ENCODE measurements at regions not wholly inside any gene's neighbourhood (a gene's known extent, or its start where the extent isn't known, plus 50 kb on each side); places are given as distances from the start of the nearest gene placed in this dataset.
"Not testable (repeated sequence)": the region's sequence is repeated elsewhere in the genome, so short reads cannot be mapped to it uniquely, and the experiment has no call there.

DNA sequence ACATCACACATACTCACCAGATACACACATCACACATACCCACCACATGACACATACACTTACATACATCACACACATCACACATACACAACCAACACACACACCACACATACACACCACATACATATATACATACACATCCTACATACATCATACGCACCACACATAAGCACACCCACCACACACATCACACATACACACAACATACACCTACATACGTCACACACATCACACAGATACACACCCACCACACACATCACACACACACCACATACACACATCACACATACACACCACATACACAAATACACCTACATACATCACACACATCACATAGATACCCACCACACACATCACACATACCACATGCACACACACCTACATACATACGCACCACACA is 158.4 kb downstream of the NDUFA10 start:
- no peak for DNase-seq (ENCODE audit: low read depth in 3 of 3, low spot score in 2 of 3)

DNA sequence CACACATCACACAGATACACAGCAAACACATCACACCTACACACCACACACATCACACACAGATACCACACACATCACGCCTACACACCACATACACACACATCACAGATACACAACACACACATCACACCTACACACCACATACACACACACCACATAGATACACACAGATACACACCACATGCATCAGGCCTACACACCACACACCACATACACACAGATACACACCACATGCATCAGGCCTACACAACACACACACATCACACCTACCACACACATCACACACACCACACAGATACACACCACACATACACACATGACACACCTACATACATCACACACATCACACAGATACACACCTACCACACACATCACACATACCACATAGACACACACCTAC is 158.8 kb downstream of the NDUFA10 start:
- no peak for DNase-seq (ENCODE audit: low read depth in 3 of 3, low spot score in 2 of 3)

DNA sequence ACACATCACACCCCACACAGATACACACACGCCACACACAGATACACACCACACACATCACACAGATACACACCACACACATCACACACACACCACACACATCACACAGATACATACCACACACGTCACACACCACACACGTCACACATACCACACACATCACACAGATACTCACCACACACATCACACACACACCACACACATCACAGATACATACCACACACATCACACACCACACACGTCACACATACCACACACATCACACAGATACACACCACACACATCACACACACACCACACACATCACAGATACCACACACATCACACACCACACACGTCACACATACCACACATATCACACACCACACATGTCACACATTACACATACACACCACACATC is 159.3 kb downstream of the NDUFA10 start:
- DNase-seq (ENCODE audit: low read depth in 3 of 3, low spot score in 2 of 3): not testable (repeated sequence)

DNA sequence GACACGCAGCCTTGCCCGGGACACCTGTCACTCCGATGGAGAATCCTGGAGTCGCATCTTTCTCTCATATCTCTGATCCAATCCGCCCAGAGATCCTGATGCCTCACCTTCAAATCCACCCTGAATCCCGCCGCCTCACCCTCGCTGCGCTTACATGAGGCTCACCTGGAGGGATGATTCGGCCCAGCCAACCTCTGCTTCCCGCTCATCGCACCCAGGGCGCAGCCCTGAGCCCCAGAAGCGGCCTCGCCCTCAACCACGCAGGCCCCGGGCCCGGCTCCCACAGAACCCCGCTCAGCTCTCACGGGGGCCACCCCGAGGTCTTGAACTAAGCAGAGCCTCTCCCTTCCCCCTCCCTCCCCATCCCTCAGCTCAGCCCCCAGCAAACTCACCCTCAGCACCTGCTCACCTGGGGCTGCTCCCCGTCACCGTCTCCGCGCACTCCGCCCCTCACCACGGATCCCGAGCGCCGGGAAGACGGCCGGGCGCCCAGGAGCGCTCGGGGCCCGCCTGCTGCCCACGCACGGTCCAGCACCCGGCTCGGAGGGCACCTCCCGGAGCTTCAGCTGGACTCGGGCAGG is 160.0 kb downstream of the NDUFA10 start:
- no peak for DNase-seq (ENCODE audit: low read depth in 3 of 3, low spot score in 2 of 3)

DNA sequence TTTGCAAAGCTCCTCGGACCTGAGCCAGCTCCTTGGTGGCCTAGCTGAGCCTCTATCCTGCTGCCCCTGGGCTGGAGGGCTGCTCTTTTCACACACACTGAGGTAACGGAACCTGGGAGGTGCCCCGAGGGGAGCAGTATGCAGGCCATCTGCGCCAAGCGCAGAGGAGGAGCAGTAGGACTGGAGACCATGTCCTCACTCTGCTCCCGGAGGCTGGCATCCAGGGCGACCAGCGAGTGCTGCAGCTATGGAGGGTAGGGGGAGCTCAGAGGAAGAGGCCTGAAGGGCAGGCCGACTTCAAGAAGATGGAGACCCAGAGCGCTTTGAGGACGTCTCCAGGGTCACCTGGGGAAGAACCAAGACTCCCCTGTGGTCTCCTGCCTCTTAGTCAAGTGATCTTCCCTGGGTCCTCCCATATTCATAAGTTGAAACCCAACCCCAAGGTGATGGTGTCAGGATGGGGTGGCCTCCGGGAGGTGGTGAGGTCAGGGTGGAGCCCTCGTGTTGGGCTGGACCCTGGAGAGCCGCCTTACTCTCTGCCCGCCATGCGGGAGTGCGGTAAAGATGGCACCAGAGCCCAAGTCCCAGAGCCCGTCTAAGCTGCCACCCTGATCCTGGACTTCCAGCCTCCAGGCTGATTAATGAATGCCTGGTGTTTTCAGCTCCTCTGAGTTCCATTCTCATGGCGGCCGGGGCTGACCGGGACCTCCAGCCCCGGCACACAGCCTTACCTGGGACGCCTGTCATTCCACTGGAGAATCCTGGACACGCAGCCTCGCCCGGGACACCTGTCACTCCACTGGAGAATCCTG is 160.7 kb downstream of the NDUFA10 start:
- no peak for DNase-seq (ENCODE audit: low read depth in 3 of 3, low spot score in 2 of 3)

DNA sequence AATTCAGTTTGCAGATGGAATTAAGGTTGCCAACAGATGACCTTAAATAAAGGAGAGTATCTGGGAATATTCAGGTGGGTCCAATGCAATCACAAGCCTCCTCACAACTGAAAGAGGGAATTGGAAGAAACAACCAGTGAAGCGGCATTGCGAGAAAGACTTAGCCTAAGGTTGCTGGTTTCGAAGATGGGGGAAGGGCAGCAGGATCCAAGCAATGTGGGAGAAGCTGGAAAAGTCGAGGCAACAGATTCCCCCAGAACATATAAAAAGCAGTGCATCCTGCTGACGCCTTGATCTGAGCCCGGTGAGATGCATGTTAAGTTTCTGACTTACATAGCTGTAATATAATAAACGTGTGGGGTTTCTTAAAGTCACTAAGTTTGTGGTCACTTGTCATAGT is 162.5 kb downstream of the NDUFA10 start:
- no peak for DNase-seq (ENCODE audit: low read depth in 3 of 3, low spot score in 2 of 3)

DNA sequence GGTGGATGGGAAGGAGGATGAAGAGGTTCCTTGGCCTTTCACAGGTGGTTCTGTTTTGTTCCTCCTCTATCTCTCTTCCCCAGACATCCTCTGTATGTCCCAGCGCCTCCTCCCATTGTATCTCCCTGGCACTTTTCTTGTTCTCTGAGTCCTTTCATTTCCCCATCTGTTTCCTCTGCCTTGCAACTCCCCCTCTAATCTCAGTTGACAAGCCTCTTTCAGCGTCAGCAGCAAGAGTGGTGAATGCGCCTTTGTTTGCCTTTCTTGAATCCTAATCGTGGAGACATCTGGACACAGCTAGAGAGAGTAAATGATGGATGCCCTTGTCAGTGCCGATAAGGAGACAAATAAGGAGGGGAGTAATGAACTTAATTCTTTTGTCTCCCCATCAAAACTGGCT is 167.0 kb downstream of the NDUFA10 start:
- DNase-seq (ENCODE audit: low read depth in 3 of 3, low spot score in 2 of 3): no peak

DNA sequence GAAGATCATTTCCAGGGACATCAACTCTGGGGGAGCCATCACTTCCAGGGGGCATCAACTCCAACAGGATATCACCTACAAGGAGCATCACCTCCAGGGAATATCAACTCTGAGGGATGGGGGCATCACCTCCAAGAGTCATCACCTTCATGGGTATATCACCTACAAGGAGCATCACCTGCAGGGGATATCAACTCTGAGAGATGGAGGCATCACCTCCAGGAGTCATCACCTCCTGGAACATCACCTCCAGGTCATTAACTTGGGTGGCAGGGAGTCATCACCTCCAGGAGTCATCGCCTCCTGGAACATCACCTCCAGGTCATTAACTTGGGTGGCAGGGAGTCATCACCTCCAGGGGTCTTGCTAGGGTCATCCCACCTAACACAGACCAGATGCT is 167.6 kb downstream of the NDUFA10 start:
- DNase-seq (ENCODE audit: low read depth in 3 of 3, low spot score in 2 of 3): no peak

DNA sequence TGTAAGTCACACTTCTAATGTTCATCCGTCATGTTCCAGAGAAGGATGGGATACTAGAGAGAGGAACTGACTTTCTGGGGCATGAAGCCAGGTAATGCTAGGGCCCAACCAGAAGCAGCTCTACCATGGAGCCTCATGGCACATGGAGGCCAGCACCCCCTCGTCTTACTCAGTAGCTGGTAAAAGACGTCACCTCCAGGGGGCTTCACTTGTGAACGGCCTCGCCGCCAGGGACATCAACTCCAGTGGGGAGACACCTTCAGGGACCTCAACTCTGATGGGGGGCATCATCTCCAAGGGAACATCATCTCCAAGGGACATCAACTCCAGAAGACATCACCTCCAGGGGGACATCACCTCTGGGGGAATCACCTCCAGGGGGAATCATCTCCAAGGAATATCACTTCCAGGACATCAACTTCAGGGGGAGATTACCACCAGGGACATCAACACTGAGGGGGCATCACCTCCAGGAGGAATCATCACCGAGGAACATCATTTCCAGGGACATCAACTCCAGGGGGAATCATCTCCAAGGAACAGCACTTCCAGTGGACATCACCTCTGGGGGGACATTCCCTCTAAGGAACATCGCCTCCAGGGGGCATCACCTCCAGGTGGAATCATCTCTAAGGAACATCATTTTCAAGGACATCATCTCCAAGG is 168.4 kb downstream of the NDUFA10 start:
- no peak for DNase-seq (ENCODE audit: low read depth in 3 of 3, low spot score in 2 of 3)

DNA sequence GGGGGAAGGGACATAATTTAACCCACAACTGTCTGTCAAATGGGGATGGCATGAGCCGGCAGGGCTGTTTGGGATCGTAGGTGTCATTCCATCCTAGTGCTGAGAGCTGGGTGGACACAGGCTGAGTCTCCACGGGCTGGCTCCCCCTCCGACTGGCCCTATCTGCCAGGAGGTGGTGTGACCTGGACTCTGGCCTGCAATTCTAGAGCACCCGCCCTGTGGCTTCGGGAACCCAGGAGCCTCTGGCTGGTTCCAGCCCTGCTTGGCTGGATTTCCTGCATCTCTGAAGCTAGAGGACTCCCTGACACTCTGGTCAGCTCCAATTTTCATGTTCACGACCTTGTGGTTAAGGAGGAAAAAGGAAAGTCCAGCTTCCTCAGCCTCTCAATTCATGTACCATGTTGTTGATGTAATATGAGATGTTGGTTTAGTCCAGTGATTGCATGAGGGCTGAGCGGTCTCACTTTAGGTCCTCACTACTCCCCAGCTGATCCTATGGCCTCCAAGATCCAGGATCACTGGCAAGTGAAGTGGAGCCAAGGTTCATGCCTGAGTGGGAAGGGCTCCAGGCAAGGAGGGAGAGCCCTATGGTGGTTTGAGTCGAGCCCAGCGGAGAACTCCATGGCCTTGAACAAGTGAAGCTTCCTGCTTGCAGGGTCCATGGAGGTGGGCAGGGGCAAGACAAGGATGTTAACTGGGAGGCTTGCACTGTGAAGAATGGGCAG is 169.1 kb downstream of the NDUFA10 start:
- no peak for DNase-seq (ENCODE audit: low read depth in 3 of 3, low spot score in 2 of 3)

DNA sequence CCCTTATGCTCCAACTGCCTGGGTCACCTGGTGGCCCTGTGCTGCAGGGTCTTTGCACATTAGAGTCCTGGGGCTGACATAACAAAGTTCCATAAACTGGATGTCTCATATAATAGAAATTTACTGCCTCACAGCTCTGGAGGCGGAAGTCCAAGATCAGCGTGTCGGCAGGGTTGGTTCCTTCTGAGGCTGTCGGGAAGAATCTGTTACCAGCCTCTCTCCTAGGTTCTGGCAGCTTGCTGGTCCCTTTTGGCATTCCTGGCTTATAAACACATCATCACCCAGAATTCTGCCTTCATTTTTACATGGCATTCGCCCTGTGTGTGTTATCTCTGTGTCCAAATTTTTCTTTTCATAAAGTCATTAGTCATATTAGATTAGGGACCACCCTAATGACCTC is 170.5 kb downstream of the NDUFA10 start:
- no peak for DNase-seq (ENCODE audit: low read depth in 3 of 3, low spot score in 2 of 3)

DNA sequence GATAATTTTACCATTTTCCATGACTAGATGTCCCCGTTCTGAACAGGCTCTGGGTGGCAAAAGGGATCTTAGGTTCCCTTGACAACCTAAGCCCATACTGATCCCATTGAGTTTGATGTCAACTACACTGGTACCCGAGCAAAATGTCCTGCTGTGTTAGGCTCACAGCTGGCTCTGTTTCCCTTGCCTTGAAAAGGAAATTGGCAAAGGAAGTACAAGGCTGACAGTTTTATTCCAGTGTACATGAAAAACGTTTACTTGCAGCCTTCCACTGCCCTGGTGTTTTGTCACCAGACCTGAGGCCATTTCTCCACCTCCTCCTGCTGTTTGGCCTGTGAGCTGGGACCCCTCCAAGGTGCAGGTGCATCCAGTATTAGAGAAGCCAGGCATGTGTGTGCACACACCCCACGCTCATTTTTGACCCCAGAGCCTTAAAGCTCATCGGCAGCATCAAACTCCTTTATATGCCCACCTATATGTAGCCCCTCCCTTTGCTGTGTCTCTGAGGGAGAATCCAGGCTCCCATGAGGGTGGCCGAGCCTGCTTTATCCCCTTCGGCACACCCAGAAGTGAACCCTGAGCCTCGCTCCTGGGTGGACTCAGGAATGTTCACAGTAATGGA is 171.3 kb downstream of the NDUFA10 start:
- DNase-seq (ENCODE audit: low read depth in 3 of 3, low spot score in 2 of 3): no peak

DNA sequence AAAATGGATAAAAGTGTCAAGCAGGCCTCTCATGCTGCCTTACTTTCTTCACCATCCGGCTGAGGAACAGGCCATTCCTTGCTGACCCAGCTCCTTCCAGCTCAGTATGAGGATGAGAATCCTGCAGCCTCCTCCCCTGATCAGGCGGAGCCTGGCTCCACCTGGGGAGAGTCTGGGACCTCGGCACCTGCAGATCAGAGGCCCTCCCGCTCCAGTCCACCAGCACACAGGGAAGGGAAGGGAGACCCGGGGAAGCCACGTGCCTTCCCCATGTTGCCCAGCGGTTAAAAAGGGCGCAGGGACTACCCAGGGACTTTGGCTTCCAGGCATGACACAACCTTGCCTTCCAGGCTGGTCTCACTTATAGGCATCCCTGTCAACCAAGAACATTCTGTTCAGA is 172.0 kb downstream of the NDUFA10 start:
- DNase-seq (ENCODE audit: low read depth in 3 of 3, low spot score in 2 of 3): no peak

DNA sequence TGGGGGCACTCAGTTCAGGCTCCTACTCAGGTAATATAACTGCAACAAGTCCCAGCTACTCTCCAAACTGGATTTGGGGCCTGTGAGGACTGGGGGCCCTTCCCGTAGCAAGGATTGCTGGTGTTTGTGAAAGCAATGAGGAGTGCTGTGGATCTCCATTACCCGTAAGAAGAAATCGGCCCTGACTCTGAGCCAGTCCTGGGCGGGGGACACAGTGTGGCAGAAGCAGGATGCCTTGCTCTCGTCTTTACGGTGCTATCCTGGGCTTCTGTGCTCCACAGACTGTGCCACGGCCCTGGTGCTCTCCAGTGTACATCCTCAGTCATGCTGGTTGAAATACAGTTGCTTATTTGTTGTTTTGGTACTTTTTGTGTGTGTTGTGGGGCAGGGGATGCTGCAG is 172.9 kb downstream of the NDUFA10 start:
- DNase-seq (ENCODE audit: low read depth in 3 of 3, low spot score in 2 of 3): no peak

DNA sequence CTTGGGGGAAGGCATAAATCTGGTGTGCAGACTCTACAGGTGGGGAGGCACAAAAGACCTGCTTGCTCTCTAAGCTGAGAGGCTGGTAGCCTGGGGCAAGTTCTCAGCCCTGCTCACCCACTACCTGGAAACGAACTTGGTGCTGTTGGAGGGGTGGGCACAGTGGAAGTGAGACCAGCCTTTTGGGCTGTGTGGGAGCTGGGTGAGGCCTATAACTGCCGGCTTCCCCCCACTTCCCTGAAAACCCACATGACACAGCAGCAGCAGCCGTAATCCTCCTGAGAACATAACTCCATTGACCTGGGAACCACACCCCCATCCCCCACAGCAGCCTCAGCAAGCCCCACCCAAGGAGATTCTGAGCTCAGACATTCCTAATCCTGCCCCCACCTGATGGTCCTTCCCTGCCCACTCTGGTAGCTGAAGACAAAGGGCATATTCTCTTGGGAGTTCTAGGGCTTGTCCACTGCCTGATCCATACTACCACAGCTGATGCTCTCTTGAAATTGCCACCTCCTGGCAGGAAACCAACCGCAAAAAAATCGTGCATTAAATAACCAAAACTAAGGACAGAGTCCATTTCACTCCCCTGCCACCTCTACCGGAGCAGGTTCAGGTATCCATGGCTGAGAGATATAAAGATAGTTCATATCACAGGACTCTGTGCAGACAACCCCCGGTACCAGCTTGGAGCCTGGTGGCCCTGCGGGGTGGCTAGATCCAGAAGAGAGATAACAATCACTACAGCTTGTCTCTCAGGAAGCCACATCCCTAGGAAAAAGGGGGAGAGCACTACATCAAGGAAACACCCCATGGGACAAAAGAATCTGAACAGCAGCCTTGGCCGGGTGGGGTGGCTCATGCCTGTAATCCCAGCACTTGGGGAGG is 178.1 kb downstream of the NDUFA10 start:
- no peak for DNase-seq (ENCODE audit: low read depth in 3 of 3, low spot score in 2 of 3)

DNA sequence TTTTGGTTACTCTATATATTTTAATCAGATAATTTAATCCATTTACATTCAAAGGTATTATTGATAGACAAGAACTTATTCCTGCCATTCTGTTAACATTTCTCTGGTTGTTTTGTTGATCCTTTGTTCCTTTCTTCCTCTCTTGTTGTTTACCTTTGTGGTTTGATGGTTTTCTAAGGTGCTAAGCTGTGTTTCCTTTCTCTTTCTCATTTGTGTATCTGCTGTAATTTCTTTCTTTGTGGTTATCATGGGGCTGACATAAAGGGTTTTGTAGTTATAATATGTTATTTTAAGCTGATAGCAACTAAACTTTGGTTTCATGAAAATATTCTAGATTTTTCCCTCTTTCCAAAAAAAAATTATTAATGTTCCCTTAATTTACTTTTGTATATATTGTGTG is 179.2 kb downstream of the NDUFA10 start:
- no peak for DNase-seq (ENCODE audit: low read depth in 3 of 3, low spot score in 2 of 3)

DNA sequence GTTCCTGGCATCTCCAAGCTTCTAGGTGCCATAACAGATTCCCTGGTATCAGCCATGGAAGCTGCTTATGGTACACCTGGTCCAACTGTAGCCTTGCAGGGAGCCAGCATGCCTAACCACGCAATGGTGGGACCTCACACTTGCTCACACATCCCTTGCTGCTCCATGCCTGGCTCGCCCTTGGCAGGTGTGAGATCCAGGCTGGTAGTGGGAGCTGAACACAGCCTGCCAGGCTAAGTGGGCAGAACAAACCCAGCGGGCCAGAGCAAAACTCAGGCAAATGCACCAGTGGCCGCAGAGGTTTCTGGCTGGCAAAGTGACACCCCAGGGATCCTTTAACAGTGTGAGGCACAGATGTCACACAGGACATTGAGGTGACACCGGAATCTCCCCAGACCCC is 185.8 kb downstream of the NDUFA10 start:
- DNase-seq (ENCODE audit: low read depth in 3 of 3, low spot score in 2 of 3): no peak

DNA sequence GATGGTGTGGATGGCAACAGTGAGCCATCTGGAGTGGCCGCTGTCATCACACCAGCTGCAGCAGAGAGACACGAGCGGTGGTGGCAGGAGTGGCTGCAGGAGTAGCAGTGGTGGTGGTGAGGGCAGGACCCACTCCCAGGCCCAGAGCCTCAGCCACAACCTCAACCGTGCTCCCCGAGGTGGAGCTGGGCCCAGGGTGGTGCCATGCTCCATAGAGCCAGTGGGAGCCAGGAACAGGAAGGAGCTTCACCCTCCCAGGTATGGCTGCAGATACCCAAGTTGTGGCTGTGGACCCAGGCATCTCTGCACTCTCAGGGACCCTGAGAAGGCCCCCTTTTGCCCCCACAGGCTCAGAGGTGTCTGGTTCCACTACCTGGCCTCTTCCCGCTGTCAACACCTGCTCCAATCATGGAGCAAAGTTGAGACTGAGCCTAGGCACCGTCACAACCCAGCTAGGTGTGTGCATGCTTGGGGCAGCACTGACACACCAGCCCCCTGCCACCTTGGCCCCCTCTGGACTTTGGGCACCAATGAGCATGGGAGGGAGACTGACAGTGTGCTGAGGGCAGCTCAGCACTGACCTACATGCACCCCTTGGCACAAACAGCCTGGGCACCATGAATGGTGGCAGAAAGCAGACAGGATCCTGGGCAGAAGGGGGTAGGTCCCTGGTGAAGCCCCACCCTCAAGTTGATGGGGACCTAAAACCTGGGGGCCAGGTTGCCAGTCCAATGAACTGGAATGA is 188.9 kb downstream of the NDUFA10 start:
- DNase-seq (ENCODE audit: low read depth in 3 of 3, low spot score in 2 of 3): no peak

DNA sequence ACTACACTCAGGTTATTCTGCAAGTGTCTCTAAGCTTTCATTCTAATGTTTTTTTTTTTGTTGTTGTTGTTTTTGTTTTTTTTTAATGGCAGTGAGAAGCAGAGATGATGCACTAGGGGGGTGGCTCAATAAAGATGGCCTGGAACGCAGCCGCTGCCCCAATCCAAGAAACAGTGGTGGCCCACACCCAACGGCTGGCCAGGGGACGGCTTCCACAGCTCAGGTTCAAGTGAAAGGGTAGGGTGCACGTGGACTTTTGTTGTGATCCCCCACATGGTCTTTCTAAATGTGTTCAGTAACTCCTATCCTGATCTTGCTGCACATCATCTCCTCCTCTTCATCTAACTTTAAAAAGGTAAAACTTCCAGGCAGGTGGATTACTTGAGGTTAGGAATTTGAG is 190.1 kb downstream of the NDUFA10 start:
- no peak for DNase-seq (ENCODE audit: low read depth in 3 of 3, low spot score in 2 of 3)

Data from right renal cortex interstitium (tissue), 3 donors.